ENCODE measurements at regions not wholly inside any gene's neighbourhood (a gene's known extent, or its start where the extent isn't known, plus 50 kb on each side); places are given as distances from the start of the nearest gene placed in this dataset.
"Not testable (repeated sequence)": the region's sequence is repeated elsewhere in the genome, so short reads cannot be mapped to it uniquely, and the experiment has no call there.

DNA sequence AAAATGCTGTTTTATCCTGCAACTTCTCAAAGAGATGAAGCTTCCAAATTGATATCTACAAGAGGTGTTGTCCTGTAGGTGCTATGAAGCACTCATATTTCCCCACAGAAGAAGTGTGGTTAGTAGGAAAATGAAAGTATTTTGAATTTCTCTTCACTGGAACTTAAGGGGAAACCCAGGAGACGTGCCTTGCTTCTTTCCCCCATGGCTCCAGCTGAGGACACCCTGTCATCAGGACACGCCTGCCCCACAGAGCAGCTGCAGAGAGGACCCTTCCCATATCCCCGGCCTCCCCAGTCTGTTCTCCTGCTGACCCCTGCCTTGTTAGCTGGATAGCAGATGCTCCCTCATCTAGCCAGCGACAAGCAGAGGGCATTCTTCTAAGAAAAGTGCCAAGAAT is 371.3 kb downstream of the COG6 start:
- no peak overlapping the region for H3K4me3 ChIP-seq (ENCODE audit: low read depth, low read length)

DNA sequence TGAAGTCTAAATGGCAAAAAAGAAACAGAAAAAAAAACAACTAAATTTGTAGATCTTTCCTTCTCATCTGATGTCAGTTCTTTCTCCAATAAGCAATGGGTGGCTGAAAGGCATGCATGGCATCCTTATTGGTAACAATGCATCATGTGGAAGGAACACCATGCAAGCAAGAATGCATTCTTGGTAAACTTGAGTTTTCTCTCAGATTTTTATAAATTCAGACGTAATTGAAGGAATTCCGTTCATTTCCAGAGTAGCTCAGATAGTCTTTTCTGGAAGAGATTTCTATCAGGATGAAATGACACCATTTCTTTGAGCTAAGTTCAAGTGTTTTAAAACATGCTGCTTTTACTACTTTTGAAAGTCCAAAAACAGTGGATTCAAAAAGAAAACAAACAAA is 373.0 kb downstream of the COG6 start:
- no peak overlapping the region for H3K4me3 ChIP-seq (ENCODE audit: low read depth, low read length)

DNA sequence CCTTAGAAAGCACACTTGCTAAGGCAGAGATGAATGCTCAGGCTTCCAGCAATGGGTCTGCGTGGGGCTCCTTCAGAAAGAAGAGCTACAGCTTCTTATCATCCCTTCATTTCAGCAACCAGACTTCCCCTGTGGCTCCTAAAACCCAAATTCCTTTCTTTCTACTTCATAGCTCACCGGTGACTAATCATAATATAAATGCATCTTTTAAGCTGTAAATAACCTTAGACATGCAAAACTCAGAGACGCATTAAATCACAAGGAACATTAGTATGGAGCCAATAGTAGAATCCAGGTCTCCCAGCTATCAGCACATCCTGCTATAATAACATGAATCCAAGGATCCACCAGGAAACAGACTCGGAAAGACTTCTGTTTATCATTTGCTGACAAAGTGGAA is 375.6 kb downstream of the COG6 start:
- no peak overlapping the region for H3K4me3 ChIP-seq (ENCODE audit: low read depth, low read length)

DNA sequence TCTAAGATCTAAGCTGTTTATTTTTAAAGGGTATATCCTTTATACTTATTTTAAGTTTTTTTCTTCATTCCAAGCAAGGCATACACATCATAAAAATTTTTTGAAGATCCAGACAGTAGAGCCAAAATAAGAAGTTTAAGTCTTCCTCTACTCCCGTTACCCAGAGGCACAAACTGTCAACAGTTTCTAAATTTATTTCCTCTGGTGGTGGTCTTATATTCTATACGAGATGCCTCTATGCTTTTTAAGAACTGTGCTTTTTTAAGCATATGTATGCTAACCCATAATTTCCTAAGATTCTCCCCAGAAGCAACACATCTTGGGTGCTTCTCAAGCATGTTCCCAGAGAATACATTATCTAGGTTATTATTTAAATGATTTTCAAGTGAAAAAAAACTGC is 383.6 kb downstream of the COG6 start:
- no peak overlapping the region for H3K4me3 ChIP-seq (ENCODE audit: low read depth, low read length)

DNA sequence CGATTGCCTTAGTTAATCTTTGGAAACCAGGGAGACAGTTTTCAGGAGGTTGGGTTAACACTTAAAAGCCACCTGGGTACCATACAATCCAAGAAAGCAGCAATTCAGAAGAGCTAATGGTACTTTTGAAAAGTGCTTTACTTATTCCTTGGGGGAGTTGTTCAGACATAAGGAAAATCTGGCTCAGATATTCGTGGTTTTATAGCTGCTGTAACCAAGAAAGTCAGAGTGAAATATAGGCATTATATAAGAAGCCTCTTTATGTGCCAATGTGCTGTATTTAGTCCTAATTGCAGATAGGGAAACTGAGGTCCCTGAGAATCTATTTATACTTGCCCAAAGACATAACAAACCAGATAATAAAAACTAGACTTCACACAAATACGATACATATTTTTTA is 387.5 kb downstream of the COG6 start:
- no peak overlapping the region for H3K4me3 ChIP-seq (ENCODE audit: low read depth, low read length)

DNA sequence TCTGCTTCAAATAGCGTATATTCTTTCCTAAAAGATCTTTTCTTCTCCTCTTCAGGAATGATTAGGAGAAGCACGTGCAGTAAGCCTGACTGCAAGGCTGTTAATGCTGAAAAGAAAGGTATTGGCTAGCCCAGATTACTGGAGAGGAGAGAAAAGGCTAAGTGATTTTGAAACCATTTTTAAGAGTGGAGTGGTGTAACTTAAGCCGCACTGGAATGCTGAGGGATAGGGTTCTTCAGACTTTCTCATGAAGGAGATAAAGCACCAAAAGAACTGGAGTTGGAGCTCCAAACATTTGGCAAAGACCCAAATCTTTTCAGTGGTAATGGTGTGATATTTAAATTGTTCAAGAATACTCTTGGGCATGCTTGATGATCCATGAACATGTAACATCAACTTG is 388.3 kb downstream of the COG6 start:
- no peak overlapping the region for H3K4me3 ChIP-seq (ENCODE audit: low read depth, low read length)

DNA sequence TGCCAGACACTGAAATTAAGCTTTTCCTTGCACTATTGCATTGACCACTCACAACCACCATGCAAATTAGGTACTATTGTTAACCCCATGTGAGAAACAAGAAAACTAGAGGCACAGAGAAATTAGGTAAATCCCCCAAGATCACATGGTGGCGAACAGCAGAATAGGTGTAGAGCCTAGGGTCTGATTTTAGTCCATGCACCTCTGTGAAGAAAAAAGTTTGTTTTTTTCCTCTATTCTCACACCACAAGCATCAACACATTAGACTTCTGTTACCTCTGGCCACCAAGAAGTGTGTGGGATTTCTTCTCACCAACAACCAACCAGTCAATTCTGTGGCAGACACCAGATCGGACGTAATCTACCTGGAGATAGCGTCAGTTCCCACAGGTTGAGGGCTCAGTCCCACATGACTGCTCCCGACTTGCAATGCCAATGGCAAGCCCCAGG is 391.9 kb downstream of the COG6 start:
- H3K4me3 ChIP-seq (ENCODE audit: low read depth, low read length): no peak overlapping the region

DNA sequence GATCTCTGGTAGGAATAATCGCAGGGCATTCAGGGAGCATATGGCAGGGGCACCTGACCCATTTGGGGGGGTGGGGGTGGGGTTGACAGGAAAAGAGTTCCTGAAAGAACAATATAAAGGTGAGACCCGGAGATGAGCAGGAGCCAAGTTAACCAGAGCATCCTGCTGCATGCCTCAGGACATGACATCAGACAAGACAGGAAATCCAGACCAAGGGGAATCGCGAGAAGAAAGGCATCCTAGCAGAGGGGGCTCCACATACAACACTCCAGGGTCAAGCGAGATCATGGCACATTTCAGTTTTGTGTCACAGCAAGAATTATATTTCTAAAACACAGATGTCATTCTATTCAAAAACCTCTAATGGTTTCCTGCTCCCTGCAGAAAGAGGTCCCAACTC is 393.1 kb downstream of the COG6 start:
- no peak overlapping the region for H3K4me3 ChIP-seq (ENCODE audit: low read depth, low read length)

DNA sequence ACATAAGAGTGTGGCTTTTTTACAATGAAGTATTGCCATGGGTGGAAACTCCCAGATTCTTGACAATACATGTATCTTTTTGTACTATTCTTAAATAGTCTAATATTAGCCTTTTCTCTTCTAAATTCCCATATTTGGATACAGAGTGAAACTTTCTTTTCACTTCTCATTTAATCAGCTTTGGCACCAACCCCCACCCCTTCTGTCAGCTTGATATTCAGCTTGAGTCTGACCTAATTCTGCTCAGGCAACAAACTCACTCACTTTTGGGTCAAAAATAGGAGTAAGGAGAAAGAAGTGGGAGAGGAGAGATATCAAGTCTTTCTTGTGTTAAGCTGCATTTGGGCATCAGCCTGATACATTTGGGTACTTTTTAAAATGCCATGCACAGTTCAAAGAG is 397.5 kb downstream of the COG6 start:
- no peak overlapping the region for H3K4me3 ChIP-seq (ENCODE audit: low read depth, low read length)

DNA sequence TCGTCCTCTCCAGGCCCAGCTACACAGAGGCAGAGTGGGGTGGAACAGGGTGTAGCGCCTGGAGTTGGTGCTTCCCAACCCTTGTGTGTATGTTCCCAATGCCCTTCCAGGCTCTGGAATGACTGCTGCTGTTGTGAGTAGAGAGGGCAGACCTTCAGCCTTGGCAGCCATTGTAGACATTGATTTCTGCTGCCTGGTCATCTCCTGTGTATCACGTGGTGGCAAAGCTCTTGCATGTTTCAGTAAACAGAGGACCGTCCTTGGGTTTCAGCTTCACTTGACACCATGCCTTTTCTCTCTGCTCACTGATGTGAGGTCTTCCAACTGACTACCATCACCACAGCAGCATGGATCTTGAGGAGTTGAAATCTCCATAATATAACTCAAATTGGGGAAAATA is 397.9 kb downstream of the COG6 start:
- no peak overlapping the region for H3K4me3 ChIP-seq (ENCODE audit: low read depth, low read length)

DNA sequence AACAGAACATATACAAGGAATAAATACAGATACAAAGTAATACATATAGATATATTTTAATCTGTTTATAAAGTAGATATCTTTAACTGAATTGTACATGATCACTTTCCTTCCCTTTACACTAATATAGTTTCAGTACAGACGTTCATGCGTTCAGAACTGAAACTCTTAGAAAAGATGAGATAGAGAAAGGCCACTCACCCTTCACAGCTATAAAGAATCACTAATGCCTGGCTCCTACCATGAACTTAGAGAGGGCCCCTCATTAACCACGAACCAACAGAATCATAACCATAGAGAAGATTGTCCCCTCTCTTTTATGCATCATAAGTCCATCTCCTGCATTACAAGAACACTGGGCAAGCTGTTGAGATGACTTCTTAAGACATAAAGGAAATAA is 399.0 kb downstream of the COG6 start:
- H3K4me3 ChIP-seq (ENCODE audit: low read depth, low read length): not testable (repeated sequence)

DNA sequence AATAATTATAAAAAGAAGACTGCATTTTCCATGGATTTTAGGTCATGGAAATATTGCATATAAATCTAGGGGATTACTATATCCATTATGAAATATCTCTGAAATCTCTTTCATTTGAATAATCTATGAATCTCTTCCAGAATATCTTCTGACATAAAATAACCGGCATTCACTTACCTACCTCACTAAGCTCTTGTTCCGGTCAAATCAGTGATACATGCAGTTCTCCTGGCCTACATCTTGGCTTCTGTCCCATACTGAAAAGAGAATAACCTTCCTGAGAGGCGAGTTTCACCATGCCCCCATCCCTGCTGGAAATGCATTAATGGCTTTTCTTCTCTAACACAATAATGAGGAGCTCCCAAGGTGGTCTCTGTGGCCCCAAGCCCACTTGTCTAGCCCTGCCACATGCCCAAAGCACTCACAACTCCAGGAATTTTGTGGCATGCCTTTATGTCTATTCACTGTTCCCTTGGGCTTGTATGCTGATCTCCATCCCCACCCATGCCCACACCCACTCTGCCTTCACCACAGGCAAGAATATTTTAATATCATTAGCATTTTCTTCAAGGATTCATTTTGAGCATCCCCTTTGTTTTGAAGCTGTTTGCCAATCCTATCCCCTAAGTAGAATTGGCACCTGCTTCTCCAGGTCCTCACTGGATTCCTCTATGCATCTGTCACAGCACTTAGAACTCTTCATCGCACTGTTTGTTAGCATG is 401.6 kb downstream of the COG6 start:
- H3K4me3 ChIP-seq (ENCODE audit: low read depth, low read length): no peak overlapping the region

DNA sequence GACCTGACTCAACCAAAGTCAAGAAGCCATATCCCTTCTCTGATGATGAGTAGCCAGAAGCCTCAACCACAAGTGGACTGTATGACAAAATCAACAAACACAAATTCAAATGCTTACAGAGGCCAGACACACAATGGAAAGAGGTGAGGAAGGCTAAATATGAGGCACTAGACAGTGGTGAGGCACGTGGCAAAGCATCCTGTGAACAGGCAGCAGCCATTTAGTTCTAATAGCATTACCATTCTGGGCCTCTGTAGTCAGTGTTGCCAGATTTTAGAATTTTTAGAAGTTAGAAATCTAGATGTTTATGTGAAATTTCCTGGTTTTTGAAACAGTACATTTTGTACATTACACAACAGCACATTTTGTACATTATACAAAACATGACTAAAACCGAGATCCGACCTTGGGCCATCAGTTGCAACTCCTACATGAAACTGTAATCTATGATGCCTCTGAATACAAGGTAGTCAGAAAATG is 403.3 kb downstream of the COG6 start:
- no peak overlapping the region for H3K4me3 ChIP-seq (ENCODE audit: low read depth, low read length)

DNA sequence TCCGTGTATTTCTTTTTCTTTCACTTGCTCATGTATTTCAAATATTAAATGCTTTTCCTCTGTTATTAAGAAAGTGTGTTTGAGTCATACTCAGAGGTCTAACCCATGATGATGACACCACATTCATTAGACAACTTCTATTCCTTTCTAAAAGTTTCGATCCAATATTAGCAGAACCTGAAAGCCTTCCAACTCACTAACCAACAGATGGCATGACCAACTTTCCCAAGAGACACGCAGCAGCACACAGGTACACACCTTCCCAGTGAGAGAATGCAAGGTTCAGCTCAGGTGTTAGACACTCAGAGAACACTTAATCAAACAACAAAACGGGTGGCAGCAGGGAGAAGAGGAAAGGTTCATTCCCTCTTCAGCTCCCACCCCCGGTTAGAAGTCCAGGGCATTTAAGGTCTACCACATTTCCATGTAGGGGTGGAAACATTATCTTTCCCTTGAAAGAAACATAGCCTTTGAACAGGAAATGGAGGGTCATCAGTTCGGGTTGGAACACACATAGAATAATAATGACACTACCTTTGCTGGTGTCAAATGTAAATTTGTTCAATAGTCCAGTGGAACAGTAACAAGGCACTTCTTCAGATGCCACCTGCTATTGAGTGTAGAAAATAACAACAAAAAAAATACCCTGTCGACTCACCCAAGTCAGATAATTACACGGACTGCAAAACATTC is 404.2 kb downstream of the COG6 start:
- no peak overlapping the region for H3K4me3 ChIP-seq (ENCODE audit: low read depth, low read length)

DNA sequence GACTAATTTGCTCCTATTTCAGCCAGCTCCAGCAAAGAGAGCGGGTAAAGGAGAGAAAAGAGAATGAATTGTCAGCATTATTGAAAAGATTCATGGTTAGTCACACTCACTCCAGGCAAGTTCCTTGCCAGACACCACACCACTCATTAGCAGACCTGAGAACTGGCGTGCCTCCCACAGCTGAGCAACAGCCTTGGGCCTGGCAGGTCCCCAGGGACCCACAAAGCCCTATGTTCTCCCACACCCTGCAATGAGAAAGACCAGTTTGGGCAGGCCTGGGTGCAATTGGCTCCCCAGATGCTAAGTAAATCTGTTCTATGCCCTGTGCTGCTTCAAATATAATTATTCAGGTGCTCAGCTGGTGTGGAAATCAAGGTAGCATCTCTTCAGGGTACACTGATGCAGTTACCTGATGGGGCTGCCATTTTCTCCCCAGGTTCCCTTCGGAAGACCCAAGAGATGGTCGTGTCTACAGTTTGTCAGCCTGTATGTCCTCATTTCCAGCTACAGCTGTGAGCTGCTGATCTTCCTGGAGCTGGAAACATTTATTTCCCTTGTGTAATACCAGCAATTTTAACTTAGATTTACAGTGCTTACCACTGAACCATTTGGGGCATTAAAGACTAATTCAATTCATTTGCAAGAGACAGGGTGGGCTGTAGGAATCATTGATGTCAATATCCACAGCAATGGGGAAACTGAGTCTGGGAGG is 405.0 kb downstream of the COG6 start:
- no peak overlapping the region for H3K4me3 ChIP-seq (ENCODE audit: low read depth, low read length)

DNA sequence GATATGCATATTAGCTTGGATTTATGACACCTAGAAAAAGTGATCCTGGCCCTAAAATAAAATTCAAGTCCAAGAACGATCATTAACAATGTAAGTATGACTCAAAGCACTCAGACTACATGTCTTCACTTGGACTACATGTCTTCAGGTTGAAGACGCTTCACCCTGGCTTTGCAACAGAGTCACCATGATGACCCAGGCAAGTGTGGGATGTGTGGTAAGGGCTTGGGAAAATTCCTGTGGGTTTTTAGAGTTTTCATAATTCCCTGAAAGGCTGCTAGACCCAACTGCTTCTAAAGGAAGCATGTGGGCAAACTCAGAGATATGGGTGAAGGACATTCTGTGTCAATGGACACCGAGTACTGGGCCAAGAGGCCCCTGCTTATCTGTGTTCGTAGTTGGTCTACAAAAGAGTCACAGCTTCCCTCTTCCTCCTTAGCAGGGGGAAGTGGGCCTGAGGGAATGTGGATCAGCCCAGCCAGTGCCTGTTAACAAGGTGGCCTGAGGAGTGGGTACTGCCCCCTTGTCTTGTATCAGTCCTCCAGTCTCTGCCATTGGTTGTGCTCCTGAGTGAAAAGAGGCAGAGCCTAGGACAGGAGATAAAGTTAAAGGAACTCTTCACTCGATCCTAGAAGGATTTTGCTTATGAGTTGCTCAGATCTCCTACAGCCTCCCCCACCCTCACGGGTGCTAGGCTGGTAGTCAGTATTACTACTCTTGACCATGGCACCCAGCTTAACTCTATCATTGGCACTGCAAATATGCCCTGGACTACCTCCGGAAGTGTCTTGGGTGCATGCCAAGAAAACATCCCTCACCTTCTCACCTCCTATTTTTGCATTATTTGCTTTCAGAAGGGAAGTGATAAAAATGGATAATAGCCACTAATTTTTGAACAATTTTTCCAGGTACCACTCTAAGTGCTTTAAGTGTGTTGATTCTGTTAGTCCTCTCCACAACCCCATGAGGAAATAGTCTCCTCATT is 406.3 kb downstream of the COG6 start:
- no peak overlapping the region for H3K4me3 ChIP-seq (ENCODE audit: low read depth, low read length)

DNA sequence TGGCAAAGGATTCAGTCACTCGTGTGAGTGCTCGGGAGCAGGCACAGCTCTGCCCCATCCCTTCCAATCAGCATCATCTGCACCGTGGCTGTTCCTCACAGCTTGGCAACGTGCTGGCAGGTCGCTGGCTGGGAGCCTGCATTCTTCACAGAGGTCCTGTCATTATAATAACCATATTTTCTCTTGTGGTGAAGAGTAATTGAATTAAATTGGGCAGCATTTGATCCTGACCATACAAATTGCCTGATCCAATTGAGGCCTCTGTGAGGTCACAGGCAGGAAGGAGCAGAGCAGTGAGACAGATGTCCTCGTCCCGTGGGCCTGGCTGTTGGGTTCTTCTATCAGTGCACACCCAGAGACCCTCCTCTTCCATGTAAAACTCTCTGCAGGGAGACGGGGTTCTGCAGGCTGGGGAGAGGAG is 407.8 kb downstream of the COG6 start:
- no peak overlapping the region for H3K4me3 ChIP-seq (ENCODE audit: low read depth, low read length)

DNA sequence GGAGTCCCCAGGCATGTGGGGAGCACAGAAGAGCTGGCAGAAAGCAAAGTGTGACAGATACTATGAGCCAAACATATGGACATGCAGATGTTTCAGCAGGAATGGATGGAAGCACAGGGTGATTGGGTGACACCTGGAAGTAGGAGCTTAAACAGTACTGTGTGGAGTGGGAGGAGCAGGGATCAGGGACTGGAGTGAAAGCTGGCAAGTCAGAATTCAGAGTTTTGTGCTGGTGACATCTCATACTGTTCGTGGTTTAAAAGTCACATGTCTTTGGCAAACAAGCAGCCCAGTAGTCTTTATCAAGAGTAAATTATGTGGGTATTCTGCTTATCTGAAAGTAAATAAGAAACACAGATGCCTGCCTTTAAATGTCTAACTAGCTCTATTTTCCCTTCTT is 408.2 kb downstream of the COG6 start:
- H3K4me3 ChIP-seq (ENCODE audit: low read depth, low read length): no peak overlapping the region

DNA sequence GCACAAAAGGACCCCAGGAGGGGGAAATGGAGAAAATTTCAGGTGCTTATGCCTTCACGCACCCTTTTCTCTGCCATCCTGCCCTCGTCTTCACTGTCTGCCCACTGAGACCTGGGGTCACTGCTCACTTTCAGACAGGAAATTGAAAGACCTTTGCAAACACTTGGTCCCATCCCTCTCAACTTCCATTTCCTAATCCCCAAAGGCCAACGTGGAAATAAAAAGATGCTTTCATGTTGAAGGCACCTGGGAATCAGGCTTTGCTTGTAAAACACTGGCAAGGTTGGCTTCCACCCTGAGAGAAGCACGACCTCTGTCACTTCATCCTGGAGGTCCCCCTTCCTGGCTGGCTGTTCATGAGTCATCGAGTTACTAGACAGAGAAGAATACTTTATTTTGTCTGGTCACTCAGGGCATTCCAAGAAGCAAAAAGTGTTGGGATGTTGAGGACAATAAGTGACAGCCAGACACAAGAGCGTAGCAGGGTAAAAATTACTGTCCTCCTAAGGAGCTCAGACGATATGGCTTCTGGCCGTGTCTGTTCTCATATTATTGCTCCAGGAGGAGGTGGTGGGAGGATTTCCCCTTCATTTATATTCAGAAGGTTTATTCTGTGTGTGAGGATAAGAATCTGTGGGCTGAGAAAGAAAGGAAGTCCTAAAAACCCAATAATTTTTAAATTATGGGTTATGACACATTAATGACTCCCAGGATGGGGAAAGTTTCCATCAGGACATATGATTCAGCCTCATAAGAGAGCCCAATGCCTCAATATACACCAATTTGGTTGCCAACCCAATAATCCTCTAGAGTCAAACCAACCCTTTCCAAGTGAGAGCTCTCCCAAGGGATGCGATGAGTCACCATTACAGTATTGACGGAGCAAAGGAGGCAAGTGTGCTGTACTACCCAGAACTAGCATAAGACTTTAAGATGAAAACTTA is 409.0 kb downstream of the COG6 start:
- H3K4me3 ChIP-seq (ENCODE audit: low read depth, low read length): no peak overlapping the region

Data from iPS-11a (cell line).